ENCODE measurements at regions not wholly inside any gene's neighbourhood (a gene's known extent, or its start where the extent isn't known, plus 50 kb on each side); places are given as distances from the start of the nearest gene placed in this dataset.

- Histone ChIP-seq H3K36me3 (ENCODE audit: low read depth) (no peaks in the 10 kb centered on the region), H2AFZ (no peak overlapping the region), H3K9me2 (ENCODE audit: insufficient read depth) (no peaks in the 10 kb centered on the region), H3F3A (ENCODE audit: insufficient read depth, low read depth) (no peaks in the 10 kb centered on the region), H3K4me3 (no peak overlapping the region), H4K20me1 (ENCODE audit: insufficient read depth) (no peaks in the 10 kb centered on the region), H3K27me3 (ENCODE audit: insufficient read depth, low read depth) (no peaks in the 10 kb centered on the region), H3K27ac (no peak overlapping the region), H3K4me2 (no peak overlapping the region), H3K79me2 (ENCODE audit: low read depth) (no peaks in the 10 kb centered on the region), H3K9me3 (ENCODE audit: insufficient read depth, low read depth) (no peaks in the 10 kb centered on the region), H3K4me1 (replicated peaks; ENCODE audit: insufficient read depth) (no peaks in the 10 kb centered on the region)
- intact Hi-C loops (cut with micrococcal nuclease; ENCODE audit: unreplicated experiment) = no loop called here
- DNase-seq = no peak
- ChIA-PET CTCF (no interaction called here), POLR2A (ENCODE audit: unreplicated experiment) (no interaction called here)
- TF ChIP-seq EZH2 (IDR thresholded peaks at IDR 0.05; ENCODE audit: low read depth) = no peak
- TF ChIP-seq, protein P1, sequence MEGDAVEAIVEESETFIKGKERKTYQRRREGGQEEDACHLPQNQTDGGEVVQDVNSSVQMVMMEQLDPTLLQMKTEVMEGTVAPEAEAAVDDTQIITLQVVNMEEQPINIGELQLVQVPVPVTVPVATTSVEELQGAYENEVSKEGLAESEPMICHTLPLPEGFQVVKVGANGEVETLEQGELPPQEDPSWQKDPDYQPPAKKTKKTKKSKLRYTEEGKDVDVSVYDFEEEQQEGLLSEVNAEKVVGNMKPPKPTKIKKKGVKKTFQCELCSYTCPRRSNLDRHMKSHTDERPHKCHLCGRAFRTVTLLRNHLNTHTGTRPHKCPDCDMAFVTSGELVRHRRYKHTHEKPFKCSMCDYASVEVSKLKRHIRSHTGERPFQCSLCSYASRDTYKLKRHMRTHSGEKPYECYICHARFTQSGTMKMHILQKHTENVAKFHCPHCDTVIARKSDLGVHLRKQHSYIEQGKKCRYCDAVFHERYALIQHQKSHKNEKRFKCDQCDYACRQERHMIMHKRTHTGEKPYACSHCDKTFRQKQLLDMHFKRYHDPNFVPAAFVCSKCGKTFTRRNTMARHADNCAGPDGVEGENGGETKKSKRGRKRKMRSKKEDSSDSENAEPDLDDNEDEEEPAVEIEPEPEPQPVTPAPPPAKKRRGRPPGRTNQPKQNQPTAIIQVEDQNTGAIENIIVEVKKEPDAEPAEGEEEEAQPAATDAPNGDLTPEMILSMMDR (conservative IDR thresholded peaks at IDR 0.05) = no peak
- BruUV-seq (replicated peaks) = no TSS peak
Observed at GRCh38 chr2:176597916-176598315, 328.7 kb downstream of the MTX2 start.

DNA sequence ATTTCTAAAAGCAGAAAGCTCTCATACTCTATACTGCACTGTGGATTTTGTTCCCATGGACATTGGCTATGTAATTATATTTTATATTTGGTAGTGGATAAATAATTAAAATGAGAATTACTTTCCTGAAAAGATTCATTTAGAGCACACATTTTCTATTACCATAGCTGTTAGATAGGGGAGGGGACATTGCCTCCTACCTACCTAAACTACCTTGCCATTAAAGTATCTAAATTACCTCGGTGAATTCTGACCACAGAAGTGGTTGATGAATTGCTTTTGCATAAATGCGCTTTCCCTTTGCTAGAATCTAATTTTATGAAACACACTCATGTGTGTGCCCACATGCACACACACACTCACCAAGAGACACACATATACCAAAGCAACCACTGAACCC is 329.1 kb downstream of the MTX2 start:
- BruUV-seq (replicated peaks) = no TSS peak
- Histone ChIP-seq H3K79me2 (ENCODE audit: low read depth) (no peaks in the 10 kb centered on the region), H3K27ac (no peak overlapping the region), H3F3A (ENCODE audit: insufficient read depth, low read depth) (no peaks in the 10 kb centered on the region), H3K4me3 (no peak overlapping the region), H4K20me1 (ENCODE audit: insufficient read depth) (no peaks in the 10 kb centered on the region), H3K4me2 (no peak overlapping the region), H3K9me3 (ENCODE audit: insufficient read depth, low read depth) (no peaks in the 10 kb centered on the region), H3K4me1 (replicated peaks; ENCODE audit: insufficient read depth) (no peaks in the 10 kb centered on the region), H2AFZ (no peak overlapping the region), H3K9me2 (ENCODE audit: insufficient read depth) (no peaks in the 10 kb centered on the region), H3K27me3 (ENCODE audit: insufficient read depth, low read depth) (no peaks in the 10 kb centered on the region), H3K36me3 (ENCODE audit: low read depth) (no peaks in the 10 kb centered on the region)
- POLR2A ChIA-PET (ENCODE audit: unreplicated experiment) = no interaction called here
- TF ChIP-seq EZH2 (IDR thresholded peaks at IDR 0.05; ENCODE audit: low read depth) = no peak
- TF ChIP-seq, protein P1 (conservative IDR thresholded peaks at IDR 0.05) = no peak
- intact Hi-C loops (cut with micrococcal nuclease; ENCODE audit: unreplicated experiment) = no loop called here
- CTCF ChIA-PET = no interaction called here
- DNase-seq = no peak

- BruUV-seq (replicated peaks) = no TSS peak
- Histone ChIP-seq H3K36me3 (ENCODE audit: low read depth) (no peaks in the 10 kb centered on the region), H3F3A (ENCODE audit: insufficient read depth, low read depth) (no peaks in the 10 kb centered on the region), H3K79me2 (ENCODE audit: low read depth) (no peaks in the 10 kb centered on the region), H3K9me3 (ENCODE audit: insufficient read depth, low read depth) (no peaks in the 10 kb centered on the region), H3K4me3 (no peak overlapping the region), H3K4me2 (no peak overlapping the region), H2AFZ (no peak overlapping the region), H3K27me3 (ENCODE audit: insufficient read depth, low read depth) (no peaks in the 10 kb centered on the region), H3K9me2 (ENCODE audit: insufficient read depth) (no peaks in the 10 kb centered on the region), H4K20me1 (ENCODE audit: insufficient read depth) (no peaks in the 10 kb centered on the region), H3K4me1 (replicated peaks; ENCODE audit: insufficient read depth) (no peaks in the 10 kb centered on the region), H3K27ac (no peak overlapping the region)
- no peak for DNase-seq
- intact Hi-C loops (cut with micrococcal nuclease; ENCODE audit: unreplicated experiment) = no loop called here
- ChIA-PET CTCF (no interaction called here), POLR2A (ENCODE audit: unreplicated experiment) (no interaction called here)
- TF ChIP-seq, protein P1 (conservative IDR thresholded peaks at IDR 0.05) = no peak
- TF ChIP-seq EZH2 (IDR thresholded peaks at IDR 0.05; ENCODE audit: low read depth) = no peak
Observed at GRCh38 chr2:176599796-176600485, 330.7 kb downstream of the MTX2 start.

Measured in PC-9 (cell line).